ENCODE measurements at regions not wholly inside any gene's neighbourhood (a gene's known extent, or its start where the extent isn't known, plus 50 kb on each side); places are given as distances from the start of the nearest gene placed in this dataset.
"Not testable (repeated sequence)": the region's sequence is repeated elsewhere in the genome, so short reads cannot be mapped to it uniquely, and the experiment has no call there.

DNA sequence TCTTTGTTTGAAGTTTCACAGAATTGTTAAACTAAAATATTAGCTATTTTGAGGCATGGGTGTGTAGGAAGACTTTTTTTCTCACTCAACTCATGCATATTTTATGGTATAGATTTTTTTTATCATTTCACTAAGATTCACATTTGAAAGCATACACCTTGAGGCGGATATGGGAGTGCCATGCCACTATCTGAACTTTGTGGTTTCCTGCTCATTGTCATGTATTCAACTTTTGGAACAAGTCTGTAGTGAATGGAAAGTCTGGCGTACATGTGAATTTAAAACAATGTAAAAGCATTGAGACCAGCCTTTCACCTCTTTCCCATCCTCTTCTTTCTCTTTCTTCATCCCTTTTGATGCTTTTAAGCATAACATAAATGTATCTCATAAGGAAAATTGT, 147.9 kb downstream of the TPBG start:
- no peak for DNase-seq

DNA sequence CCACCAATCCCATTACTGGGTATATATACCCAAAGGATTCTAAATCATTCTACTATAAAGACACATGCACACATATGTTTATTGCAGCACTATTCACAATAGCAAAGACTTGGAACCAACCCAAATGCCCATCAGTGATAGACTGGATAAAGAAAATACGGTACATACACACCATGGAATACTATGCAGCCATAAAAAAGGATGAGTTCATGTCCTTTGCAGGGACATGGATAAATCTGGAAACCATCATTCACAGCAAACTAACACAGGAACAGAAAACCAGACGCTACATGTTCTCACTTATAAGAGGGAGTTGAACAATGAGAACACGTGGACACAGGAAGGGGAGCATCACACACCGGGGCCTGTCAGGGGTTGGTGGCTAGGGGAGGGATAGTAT, 154.3 kb downstream of the TPBG start:
- DNase-seq: not testable (repeated sequence)

DNA sequence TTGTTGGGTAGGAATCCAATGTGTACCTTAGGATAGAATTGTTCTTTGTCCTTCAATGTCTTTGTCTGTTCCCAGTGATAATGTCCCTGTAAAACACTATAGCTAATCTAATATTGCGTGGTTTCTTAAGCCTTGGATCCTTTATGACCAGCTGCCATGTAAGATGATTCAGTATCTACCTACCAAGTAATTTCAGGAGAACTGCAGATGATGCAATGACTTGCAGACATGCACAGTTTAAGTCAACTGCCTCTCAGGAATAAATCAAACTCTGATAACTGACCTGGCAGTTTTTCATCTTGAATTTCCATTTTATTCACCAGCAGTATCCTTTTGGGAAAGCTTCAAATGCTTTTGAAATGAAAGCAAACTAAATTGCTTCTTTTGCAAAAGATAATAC, 157.8 kb downstream of the TPBG start:
- DNase-seq: no peak

DNA sequence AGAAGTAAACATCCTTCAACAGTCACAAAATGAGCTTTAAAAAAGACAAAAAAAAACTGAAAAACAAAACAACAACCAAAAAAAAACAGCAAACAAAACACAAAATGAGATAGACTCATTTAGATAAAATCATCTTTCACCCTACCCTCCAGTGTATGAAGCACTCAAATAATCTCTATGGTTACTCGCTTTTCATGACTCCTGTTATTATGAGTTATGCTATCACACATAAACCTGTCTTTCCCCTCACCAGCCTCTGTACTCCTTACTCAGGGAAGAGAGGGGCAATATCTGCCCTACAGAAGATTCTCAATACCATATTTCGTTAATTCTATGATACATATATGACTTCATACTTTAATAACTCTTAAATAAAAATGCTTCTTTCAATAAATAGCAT, 158.2 kb downstream of the TPBG start:
- DNase-seq: no peak

DNA sequence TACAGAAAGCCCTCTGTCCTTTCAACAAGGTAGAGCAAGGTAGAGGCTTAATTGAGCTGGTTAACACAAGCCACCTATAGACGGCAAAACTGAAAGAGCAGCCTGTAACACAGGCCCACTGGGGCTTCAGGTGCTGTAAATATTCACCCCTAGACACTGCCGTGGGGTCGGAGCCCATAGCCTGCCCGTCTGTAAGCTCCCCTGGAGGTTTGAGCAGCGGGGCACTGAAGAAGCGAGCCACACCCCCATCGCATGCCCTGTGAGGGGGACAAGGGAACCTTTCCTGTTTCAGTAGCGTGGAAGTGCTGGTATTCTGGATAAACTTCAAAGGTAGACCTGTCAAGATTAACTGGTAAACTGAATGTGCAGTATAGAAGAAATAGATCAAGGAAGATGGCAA, 160.4 kb downstream of the TPBG start:
- no peak for DNase-seq

DNA sequence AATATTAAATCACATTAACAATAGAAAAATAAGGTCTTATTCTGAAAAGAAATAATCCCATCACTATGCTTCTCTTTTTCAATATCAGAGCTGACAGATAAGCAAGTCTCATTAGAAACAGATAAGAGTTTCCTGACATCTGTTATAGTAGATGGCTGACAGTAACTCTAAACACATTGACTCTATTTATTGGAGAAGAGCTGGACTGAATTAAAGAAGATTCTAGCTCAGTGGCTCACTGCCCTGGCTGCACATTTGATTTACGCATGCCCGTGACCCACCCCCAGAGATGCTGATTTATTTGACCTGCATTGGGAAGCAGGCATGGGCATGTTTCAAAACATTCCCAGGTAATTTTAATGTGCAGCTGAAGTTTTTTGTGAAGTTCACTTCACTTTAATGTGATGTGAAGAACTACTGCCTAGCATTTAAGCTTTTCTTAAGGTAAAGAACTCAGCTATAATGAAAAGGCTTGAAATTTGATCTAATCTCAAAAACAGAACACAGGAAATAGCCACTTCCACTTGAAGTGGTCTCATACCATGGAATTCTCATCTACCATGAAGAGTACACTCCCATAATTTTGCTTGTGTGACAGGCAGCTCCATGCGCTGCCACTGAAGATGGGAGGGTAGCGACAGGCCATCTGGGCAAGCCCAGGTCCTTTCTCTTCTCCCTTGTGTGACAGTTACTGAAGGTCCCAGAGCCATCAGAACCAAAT, 162.3 kb downstream of the TPBG start:
- peak; percentile 76 for DNase-seq

DNA sequence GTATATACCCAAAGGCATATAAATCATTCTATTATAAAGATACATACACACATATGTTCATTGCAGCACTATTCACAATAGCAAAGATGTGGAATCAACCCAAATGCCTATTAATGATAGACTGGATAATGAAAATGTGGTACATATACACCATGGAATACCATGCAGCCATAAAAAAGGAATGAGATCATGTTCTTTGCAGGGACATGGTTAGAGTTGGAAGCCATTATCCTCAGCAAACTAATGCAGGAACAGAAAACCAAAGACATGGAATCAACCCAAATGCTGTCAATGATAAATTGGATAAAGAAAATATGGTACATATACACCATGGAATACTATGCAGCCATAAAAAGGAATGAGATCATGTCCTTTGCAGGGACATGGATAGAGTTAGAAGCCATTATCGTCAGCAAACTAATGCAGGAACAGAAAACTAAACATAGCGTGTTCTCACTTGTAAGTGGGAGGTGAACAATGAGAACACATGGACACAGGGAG, 166.4 kb downstream of the TPBG start:
- DNase-seq: not testable (repeated sequence)

DNA sequence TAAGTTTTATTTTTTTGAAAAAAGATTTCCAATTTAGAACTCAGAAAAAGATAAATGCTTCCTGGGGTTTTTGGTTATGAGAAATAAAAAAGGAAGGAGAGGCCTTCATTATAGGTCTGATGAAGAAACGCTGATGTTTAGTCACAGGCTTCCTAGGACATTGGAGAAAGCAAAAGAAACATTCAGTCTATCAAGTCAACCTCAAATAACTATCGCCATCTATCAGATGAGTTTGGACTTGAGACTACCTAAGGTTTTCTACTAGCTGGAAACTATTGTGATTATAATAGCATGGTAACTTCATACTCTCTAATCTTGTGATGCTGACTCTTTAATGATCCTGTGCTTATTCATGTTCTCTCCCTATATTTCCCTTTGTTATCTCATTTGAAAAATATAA, 171.3 kb downstream of the TPBG start:
- DNase-seq: no peak

DNA sequence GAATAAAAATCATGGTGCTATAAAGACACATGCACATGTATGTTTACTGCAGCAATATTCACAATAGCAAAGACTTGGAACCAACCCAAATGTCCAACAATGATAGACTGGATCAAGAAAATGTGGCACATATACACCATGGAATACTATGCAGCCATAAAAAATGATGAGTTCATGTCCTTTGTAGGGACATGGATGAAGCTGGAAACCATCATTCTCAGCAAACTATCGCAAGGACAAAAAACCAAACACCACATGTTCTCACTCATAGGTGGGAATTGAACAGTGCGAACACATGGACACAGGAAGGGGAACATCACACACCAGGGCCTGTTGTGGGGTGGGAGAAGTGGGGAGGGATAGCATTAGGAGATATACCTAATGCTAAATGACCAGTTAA, 185.9 kb downstream of the TPBG start:
- not testable (repeated sequence) for DNase-seq

DNA sequence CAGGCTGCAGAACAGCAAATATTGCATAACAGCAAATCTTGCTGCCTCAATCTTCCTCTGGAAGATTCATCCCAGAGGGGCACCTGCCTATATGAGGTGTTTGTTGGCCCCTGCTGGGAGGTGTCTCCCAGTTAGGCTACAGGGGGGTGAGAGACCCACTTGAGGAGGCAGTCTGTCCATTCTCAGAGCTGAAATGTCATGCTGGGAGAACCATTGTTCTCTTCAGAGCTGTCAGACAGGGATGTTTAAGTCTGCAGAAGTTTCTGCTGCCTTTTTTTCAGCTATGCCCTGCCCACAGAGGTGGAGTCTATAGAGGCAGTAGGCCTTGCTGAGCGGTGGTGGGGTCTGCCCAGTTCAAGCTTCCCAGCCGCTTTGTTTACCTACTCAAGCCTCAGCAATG, 187.7 kb downstream of the TPBG start:
- DNase-seq: not testable (repeated sequence)

DNA sequence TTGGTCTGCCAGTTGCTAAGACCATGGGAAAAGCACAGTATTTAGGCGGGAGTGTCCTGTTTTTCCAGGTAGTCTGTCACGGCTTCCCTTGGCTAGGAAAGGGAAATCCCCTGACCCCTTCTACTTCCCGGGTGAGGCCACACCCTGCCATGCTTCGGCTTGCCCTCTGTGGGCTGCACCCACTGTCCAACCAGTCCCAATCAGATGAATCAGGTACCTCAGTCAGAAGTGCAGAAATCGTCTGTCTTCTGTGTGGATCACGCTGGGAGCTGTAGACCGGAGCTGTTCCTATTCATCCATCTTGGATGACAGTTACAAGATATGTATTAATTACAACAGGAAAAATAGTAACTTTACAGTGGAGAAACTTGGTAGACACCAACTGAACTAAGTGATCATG, 188.2 kb downstream of the TPBG start:
- no peak for DNase-seq

DNA sequence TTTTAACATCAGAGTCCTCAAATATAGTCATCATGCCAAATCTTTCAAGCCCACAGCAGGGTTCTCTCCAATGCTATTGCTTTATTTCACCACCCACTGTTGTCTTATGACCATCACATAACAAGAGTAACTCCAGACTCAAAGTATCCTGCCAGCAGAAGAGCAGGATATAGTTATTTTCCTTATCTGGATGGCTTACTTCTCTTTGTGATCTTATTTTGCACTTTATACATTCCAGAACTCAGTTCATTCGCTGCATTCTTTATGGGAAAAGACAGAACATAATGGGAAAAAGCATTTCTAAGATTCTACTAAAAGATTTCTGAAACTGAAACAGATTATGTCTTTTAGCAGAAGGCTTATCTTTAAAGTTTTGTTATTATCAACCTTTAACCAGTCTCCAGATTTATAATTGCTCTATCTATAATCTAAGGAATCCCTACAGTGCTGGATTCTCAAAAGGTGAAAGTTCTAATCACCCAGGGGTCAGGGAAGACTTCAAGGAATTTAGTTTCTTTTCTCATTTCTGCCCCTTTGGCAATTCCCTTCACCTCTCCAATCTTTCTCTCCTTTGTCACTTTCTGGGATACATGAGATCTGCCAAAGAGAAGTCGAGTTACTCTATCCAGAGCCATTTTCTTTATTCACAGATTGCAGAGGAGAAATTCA, 190.4 kb downstream of the TPBG start:
- no peak for DNase-seq

DNA sequence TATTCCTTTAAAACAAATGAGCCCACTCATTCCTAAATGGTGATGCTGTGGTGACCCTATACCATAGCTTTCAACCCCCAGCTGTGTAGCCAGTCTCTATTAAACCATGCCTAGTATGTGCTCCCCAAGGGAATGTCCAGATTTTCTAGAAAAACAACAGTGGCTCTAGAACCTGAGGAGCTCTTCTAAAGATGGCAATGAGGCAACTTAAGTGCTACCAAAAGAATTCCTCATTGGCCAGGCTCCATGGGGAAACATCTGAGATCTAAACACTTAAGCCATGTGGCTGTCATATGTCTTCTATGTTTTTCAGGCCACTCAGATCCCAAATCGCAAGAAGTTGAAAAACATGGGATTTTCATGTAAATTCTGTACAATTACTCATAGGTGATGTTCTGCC, 191.0 kb downstream of the TPBG start:
- no peak for DNase-seq

DNA sequence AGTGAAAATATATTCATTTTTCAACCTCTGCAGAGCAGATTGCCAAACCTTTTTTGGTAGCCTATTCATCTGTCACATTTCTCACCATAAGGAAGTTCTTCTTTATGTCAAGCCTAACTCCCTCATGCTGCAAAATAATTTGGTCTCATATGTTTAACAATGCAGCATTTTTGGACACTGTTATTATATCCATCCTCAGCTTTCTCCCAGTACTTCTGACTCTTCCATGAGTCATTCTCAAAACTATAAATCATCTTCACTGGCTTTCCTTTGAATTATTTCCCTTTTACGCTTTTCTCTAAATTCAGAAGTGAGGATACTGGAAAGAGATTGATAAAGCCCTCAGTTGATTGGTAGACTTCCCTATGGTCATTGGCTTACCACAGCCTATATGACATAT, 192.2 kb downstream of the TPBG start:
- DNase-seq: no peak

DNA sequence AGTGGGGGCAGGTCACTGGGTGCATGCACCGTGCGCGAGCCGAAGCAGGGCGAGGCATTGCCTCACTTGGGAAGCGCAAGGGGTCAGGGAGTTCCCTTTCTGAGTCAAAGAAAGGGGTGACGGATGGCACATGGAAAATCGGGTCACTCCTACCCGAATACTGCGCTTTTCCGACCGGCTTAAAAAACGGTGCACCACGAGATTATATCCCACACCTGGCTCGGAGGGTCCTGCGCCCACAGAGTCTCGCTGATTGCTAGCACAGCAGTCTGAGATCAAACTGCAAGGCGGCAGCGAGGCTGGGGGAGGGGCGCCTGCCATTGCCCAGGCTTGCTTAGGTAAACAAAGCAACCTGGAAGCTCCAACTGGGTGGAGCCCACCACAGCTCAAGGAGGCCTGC, 194.9 kb downstream of the TPBG start:
- not testable (repeated sequence) for DNase-seq

DNA sequence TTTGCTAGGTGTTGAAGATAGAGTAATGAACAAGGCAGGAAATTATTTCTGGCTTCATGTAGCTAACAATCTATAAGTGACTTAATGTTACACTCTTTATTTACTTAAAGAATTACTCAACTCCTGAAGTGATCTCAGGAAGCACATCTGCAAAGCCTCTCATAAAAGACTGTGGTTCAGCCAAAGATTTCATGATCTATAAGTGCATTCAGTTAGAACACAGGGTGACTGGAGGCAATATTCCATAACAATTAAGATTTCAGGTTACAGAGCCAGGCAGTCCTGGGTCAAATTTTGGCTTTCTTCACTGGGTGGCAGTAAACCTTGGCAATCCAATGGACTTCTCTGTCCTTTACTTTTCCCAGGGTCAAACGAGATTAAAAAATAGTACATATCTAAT, 204.0 kb downstream of the TPBG start:
- peak; percentile 8 for DNase-seq

DNA sequence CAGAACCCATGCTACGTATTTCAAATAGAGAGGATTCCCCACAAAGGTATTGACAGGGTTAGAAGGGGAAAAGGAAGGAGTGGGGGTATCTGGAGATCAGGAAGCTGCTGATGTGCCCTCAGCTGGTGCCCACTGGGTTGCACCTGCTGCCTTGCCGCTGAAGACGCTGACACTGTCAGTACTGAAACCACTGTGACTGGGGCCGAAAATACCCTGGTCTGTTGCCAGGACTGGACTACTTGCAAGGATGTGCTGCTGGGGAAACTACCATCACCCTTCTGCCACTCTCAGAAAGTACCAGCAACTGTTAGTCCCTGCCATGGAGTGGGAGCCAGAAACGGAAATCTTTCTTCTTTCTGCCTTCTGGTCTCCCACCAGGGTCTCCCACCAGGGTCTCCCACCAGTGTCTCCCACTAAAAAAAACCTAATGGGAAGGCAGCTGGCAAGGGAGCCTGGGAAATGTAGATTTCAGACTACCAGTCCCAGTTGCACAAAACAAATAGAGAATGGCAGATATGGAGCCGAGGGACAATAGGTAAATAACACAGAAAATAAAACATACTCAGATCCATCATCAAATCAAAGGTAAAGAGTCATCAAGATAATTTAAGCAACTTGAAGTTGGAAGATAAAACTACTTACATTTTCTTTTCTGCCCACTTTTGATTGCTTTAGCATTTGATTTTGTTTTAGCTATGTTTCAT, 204.8 kb downstream of the TPBG start:
- DNase-seq: no peak

DNA sequence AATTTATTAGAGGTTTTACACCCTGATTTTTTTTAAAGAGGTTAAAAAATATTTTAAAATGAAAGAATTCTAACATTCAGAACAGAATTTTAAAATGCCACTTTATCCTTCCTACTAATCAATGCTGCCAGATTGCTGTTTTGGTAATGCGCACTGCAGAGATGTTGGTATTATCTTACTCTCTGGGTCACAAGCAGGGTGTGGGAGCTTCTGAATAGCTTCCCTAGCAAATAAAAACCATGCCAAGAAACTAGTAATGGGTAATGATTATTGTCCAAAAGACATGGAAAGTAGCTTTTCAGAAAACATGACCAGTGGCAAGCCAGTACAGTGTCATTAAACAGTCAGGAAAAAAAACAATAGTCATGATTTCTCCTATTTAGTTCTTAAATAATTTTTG, 205.4 kb downstream of the TPBG start:
- DNase-seq: no peak

DNA sequence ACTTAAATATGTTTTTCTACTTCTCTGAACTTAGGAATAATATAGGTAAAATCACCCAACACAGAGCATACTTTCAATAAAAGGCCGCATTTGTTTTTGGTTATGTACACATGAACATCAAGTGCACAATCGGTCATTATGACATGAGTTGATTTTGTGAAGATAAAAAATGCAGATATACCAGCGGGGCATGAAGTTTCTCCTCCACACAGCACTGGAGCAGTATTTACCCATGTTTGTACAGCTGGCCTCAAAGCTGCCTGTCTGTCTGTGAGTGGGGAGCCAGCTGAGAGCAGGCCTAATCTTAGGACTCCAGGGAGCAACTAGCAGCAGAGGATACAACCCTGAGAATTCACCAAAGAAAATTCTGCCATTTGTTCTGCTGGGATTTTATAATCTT, 206.5 kb downstream of the TPBG start:
- DNase-seq: peak; percentile 76

DNA sequence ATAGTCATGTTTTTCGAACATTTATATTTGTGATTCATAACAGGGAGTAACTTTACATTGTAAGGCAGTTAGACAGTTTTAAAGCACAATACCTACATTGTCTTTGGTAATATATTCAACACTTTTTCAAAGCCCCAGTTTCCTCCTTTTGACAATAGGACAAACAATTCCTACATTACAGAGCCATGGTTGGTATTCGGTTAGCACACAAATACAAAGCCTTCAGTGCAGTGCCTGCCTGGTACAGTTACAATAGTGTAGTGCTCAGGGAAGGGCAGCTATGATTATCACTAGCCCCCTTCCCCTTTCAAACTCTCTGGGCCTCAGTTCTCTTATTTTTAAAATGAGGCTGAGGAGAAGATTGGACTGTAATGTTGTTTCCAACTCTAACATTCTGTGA, 207.8 kb downstream of the TPBG start:
- no peak for DNase-seq

DNA sequence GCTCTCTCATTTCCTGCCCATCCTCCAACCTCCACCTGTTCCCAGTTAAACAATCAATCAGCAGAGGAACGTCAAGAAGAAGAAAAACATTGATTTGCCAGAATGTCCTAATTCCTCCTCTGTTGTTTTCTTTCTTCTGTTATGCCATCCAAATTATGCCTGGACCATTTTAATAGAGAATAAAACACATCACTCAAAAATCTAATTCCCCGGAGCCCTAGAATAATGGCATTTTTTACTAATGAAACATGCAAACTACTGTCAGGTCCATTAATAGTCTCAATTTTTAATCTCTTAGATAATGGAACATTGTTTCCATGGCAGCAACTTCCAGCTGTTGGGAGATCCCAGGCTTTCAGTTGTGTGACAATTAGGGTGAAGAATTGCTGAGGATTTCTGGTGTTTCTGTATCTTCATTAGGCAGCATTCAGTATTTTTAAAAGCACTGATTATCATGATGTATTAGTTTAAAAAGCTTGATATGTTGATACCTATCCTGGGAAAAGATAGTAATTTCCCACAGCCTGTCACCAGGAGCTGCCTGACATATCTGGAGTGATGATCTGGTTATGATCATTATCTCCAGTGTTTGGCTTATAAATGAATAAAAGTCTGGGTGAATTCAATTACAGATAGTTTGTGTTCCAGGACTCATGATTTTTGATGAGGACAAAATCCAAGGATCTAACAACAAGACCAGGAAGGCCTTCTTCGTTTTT, 209.8 kb downstream of the TPBG start:
- no peak for DNase-seq

DNA sequence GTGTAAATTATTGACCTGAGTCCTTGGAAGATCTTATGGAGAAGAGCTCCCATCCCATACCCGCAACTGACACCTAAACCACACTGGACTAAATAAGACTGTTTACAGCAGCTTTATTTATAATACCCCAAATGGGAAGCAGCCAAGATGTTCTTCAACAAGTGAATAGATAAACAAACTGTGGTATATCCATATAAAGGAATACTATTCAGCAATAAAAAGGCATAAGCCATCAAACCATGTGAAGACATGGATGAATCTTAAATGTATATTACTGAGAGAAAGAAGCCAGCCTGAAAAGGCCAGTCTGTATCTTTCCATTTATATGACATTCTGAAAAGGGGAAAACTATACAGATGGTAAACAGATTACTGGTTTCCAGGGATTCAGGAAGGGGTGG, 212.7 kb downstream of the TPBG start:
- DNase-seq: no peak

DNA sequence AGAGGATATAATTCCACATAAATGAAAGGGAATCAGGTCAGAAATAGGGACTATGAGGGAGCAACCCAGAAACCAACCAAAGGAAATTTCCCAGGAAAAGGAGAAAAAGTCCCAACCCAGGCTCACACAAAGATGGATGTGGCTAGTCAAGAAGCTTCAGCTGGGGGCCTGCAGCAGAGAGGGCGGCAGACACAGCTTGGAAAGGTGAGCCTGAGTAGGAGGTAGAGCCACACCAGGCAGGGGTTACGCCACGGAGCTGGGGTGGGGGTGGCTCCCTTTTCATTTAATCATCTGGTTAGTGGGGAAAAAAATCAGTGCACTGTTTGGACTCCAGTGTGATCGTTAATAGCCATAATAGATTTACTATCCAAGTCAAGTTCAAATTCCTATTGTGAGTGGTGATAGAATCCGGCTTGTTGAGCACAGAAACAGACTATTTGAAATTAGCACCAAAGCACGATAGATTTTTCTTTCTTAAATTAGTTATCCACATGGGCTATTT, 220.6 kb downstream of the TPBG start:
- no peak for DNase-seq

Data from NCI-H187 treated with DMSO at 0.1 percent for 48 hours (cell line).